ENCODE measurements at regions not wholly inside any gene's neighbourhood (a gene's known extent, or its start where the extent isn't known, plus 50 kb on each side); places are given as distances from the start of the nearest gene placed in this dataset.

- peak; percentile 37 for DNase-seq (ENCODE audit: low spot score)
These were observed 160.6 kb downstream of the KLF6 start for GRCh38 chr10:3624367-3624766.

DNA sequence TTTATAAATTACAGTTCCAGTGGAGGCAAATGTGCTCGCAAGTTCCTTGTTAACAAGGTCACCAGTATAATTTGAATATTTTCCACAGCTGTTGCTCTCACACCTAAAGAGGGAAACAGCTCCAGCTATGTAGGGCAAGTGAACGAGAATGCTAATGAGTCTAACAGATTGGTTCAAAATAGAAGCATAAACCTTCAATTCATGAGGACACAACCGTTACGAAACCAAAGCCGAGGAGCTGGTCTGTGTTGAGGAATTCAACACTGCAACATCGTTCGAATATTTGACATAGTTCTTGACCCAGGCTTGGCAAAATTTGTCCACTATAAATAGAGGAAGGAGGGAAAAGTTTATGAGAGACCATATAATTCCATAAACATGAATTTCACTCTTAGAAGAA lies 161.3 kb downstream of the KLF6 start:
- DNase-seq (ENCODE audit: low spot score) = peak; percentile 86

- DNase-seq (ENCODE audit: low spot score) = peak; percentile 69
These were observed 162.0 kb downstream of the KLF6 start for GRCh38 chr10:3622845-3623621.

DNA sequence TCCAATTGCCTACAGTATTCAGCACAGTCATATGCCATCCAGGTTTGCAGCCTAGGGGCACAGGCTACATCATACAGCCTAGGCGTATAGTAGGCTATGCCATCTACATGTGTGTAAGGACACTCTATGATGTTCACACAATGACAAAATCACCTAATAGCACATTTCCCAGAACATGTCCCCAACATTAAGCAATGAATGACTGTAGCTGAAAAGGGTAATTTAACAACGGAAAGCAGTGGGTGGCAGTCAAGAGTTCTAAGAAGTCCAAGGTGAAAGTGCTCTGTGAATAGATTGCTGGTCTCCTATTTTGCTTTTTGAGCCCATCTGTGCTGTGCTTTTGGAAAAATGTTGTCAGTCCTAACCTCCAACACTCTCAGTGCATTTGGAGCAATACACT lies 162.6 kb downstream of the KLF6 start:
- DNase-seq (ENCODE audit: low spot score) = peak; percentile 50

GRCh38 chr10:3620818-3621217 lies 164.2 kb downstream of the KLF6 start:
- no peak for DNase-seq (ENCODE audit: low spot score)

DNA sequence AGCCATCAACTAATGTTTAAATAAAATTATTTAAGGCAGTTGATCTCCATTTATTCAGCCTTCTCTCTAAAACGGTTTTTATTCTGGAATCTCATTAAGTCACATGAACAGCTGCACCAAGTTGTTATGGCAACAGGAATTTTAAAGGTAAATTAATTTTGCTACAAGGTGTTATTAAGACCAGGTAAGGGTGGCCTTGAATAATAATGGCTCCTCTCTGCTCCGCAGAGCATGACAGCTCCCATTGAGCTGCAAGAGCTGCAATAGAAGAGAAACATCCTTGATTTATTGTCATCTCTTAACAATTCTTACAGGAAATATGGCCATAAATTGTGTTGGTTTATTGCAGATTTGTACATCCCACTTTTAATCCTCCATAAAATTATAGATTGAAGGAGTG lies 165.8 kb downstream of the KLF6 start:
- DNase-seq (ENCODE audit: low spot score) = no peak

DNA sequence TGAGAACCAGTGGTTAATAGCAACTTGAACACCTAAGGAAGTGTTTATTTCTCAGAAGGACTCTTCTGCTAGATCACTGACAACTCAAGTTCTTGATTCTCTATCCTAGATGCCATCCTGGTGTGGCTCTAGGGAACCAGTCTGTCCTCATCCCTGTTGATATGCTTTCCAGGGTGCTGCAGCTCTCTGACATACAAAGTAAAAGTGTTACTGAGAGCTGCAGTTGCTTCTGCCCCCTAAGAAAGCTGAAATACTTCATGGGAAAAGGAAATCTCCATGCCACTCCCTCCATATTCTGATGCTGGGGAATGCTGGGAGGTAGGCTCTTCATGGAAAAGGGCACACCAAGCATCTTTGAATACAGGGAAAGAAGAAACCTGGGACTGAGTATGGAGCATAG lies 168.1 kb downstream of the KLF6 start:
- DNase-seq (ENCODE audit: low spot score) = no peak

GRCh38 chr10:3613318-3613717 lies 171.7 kb downstream of the KLF6 start:
- no peak for DNase-seq (ENCODE audit: low spot score)

DNA sequence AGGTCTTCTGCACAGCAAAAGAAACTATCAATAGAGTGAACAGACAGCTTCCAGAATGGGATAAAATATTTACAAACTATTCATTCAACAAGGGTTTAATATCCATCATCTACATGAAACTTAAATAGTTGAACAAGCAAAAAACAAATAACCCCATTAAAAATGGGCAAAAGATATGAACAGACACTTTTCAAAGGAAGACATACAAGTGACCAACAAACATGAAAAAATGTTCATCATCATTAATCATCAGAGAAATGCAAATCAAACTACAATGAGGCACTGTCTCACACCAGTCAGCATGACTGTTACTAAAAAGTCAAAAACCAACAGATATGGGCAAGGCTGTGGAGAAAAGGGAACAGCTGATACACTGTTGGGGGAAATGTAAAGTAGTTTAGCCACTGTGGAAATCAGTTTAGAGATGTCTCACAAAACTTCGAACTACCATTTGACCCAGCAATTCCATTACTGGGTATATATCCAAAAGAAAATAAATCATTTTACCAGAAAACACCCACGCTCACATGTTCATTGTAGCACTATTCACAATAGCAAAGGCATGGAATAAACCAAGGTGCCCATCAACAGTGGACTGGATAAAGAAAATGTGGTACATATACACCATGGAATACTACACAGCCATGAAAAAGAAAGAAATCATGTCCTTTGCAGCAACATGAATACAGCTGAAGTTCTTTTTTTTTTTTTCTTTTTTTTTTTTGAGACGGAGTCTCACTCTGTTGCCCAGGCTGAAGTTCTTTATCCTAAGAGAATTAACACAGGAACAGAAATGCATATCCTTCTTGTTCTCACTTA lies 172.6 kb downstream of the KLF6 start:
- no peak for DNase-seq (ENCODE audit: low spot score)

GRCh38 chr10:3606309-3606708 lies 178.7 kb downstream of the KLF6 start:
- no peak for DNase-seq (ENCODE audit: low spot score)

GRCh38 chr10:3605882-3606281 lies 179.1 kb downstream of the KLF6 start:
- no peak for DNase-seq (ENCODE audit: low spot score)

GRCh38 chr10:3595736-3596135 lies 189.3 kb downstream of the KLF6 start:
- DNase-seq (ENCODE audit: low spot score) = no peak

DNA sequence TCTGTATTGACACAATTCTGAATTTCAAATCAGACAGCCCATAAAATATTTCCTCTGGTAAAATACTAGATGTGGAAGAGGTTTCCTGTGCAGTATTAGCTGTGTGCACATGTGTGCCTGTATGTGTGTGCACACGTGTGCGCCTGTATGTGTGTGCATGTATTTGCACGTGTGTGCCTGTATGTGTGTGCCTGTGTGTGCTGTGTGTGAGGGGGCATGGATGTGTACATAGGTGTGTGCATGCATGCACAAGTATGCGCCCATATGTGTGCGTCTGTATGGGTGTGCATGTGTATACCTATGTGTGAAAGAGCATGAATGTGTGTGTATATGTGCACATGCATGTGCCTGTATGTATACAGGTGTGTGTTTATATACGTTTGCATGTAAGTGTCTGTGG lies 191.4 kb downstream of the KLF6 start:
- DNase-seq (ENCODE audit: low spot score) = no peak

GRCh38 chr10:3592424-3592823 lies 192.6 kb downstream of the KLF6 start:
- DNase-seq (ENCODE audit: low spot score) = no peak

DNA sequence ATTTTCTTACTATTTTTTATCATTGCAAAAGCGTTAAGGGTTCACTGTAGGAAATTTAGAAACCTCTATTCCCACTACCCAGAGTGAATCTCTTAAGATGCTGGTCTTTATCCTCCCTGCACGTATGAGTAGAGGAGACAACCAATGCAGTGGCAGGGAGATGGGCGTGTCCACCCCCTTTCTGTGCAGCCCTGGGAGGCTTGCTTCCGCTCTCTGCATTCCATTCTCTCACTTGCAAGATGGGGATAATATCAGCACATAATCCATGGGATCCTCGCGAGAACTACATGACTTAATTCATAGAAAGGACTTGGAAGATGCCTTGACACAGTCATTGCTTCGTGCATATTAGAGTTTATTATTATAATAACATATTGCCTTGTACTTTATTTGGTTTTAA lies 196.2 kb downstream of the KLF6 start:
- no peak for DNase-seq (ENCODE audit: low spot score)

GRCh38 chr10:3588346-3588745 lies 196.7 kb downstream of the KLF6 start:
- no peak for DNase-seq (ENCODE audit: low spot score)

- DNase-seq (ENCODE audit: low spot score) = no peak
These were observed 199.9 kb downstream of the KLF6 start for GRCh38 chr10:3584926-3585784.

- no peak for DNase-seq (ENCODE audit: low spot score)
These were observed 204.4 kb downstream of the KLF6 start for GRCh38 chr10:3580565-3580964.

- DNase-seq (ENCODE audit: low spot score) = no peak
These were observed 205.2 kb downstream of the KLF6 start for GRCh38 chr10:3579845-3580244.

DNA sequence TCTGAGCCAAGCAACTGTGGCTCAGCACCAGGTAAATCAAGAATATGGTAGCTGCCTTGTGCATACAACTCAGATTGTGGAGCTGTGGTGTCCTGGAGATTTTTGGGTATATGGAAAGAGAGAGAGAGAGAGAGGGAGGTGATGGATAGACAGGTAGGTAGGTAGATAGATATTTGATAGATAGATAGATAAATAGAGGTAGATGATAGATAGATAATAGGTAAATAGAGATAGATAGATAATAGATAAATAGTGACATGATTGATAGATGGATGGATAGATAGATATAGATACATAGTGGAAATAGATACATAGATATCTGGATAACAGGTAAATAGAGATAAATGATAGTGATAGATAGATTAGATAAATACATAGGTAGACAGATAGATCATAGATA lies 206.3 kb downstream of the KLF6 start:
- DNase-seq (ENCODE audit: low spot score) = no peak

DNA sequence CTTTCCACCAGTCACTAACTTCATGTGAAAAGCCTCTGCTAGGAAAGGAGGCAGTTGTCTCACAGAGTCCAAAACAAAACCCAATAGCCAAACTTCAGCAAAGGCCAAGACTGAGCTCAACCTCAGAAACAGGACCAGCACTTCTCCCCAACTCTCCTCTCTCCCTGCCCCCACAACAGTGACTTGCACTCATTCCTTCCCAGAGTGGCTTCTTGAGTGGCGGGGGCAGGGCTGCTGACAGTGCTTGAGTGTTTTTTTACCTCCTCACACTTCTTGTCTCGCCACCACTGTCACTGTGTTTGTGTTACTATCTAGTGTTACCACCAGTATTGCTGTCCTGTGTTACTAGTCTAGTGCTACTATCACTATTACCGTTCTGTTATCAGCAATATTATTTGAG lies 206.8 kb downstream of the KLF6 start:
- DNase-seq (ENCODE audit: low spot score) = no peak

DNA sequence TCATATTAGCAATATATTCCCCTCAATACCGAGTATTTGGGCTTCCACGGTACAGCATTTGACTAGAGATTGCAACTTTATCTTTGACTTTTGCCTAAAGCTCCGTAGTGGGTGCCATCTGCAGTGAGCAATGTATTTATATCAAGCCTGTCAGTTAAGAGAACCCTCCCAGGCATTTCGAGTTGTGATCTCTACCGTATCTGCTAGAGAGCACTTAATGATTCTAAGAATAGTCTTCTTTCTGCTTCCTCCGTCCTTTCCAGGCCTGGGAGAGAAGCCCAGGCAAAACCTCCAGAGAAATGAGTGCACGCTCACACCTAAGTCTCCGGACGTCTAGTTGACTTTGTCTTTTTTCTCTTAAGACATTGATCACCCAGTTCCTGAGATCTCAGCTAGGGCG lies 210.6 kb downstream of the KLF6 start:
- no peak for DNase-seq (ENCODE audit: low spot score)

DNA sequence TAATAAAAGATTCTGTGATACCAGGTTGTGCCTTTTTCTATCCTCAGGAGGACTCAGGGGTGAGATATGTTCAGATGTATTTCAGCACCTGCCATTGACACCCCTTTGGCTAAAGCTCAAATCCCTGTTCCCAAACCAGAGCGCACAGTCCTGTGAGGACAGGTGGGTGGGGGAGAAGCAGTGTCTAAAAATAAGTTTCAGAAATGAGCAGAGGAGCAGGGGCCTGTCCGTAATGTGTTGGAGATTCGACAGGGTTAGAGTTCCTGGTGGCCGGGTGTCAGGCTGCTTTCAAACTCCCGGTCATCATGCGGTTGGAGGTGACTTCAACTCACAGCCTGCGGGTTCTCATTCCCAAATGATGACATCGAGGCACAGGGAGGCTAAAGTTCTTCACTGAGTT lies 211.5 kb downstream of the KLF6 start:
- DNase-seq (ENCODE audit: low spot score) = no peak

All from NAMALWA (cell line).